HCT116 (cell line): ENCODE measurements at regions not wholly inside any gene's neighbourhood (a gene's known extent, or its start where the extent isn't known, plus 50 kb on each side); places are given as distances from the start of the nearest gene placed in this dataset.

Experiments used
- ATAC-seq: fragments of 200-7000 bp; cut with Tn5 transposase; 2 replicates; pipeline ENCODE4 v1.9.1; 2020; ENCODE audit warnings: mild to moderate bottlenecking, moderate library complexity
- BruUV-seq: library from RNA; stranded (reverse); fragments of 400-500 nt; replicated peaks from 2 replicates; lab custom pipeline; 2021; lab: Mats Ljungman, UMichigan
- CTCF ChIA-PET: fragments of 300-600 bp; sonication (Branson Sonifier 250); formaldehyde crosslinking; loops from one replicate; lab custom pipeline; 2021; ENCODE audit warnings: antibody characterized with exemption; lab: Charles Lee
- POLR2A ChIA-PET: fragments of 300-600, 350-600 bp; sonication (Branson Sonifier 250); formaldehyde crosslinking; loops from one replicate; lab custom pipeline; 2021; ENCODE audit warnings: antibody characterized with exemption; lab: Charles Lee
- RAD21 ChIA-PET, 2 experiments: fragments of 300-600 bp; sonication (Branson Sonifier 250); formaldehyde crosslinking; loops; one replicate each; lab custom pipeline; 2023; ENCODE audit warnings: low total read pairs in 2 of 2; ENCODE audit not compliant: uncharacterized antibody in 2 of 2, unreplicated experiment in 2 of 2, low non-redundant PET in 1 of 2; lab: Charles Lee
- DNase-seq: peaks from one replicate; pipeline ENCODE4 v3.0.0-alpha.2; 2010; ENCODE audit warnings: low read depth, low spot score
- H2AFZ ChIP-seq: fragments of 200-600 bp; shearing (Covaris generic), sonication (generic); 2 replicates; pipeline ENCODE4 v1.6.1; 2017; ENCODE audit warnings: low read depth, mixed run types, mixed read lengths, antibody characterized with exemption, low read length; ENCODE audit not compliant: poor library complexity, severe bottlenecking
- H3K27ac ChIP-seq: 2 replicates; pipeline ENCODE4 v1.5.1; 2012; ENCODE audit warnings: low read depth, low read length
- H3K27me3 ChIP-seq: fragments of 200-600 bp; sonication (generic); 2 replicates; pipeline ENCODE4 v1.6.1; 2016; ENCODE audit warnings: mixed run types, low read length, mixed read lengths; ENCODE audit not compliant: insufficient read depth
- H3K36me3 ChIP-seq, 2 experiments: fragments of 200-500 bp in 1 of 2; fragments of 200-600 bp in 1 of 2; sonication (Bioruptor generic) in 1 of 2; sonication (generic) in 1 of 2; 2 replicates each; pipeline versions ENCODE4 v1.5.1 to v1.6.1; 2014 to 2016; ENCODE audit warnings: low read length in 2 of 2, inconsistent platforms in 1 of 2, mixed read lengths in 1 of 2, mixed run types in 1 of 2; ENCODE audit not compliant: insufficient read depth in 2 of 2, control insufficient read depth in 1 of 2
- H3K4me1 ChIP-seq, 2 experiments: fragments of 200-600 bp in 1 of 2; sonication (generic) in 1 of 2; 2 replicates each; pipeline versions ENCODE4 v1.5.1 to v1.6.1; 2012 to 2017; ENCODE audit warnings: low read length in 2 of 2, inconsistent platforms in 1 of 2, mild to moderate bottlenecking in 1 of 2, mixed read lengths in 1 of 2, mixed run types in 1 of 2, moderate library complexity in 1 of 2; ENCODE audit not compliant: insufficient read depth in 2 of 2, control insufficient read depth in 1 of 2
- H3K4me2 ChIP-seq: fragments of 200-600 bp; sonication (generic); 2 replicates; pipeline ENCODE4 v1.6.1; 2017; ENCODE audit warnings: mixed run types, low read length, mixed read lengths
- H3K4me3 ChIP-seq, 2 experiments: fragments of 200-600 bp in 1 of 2; sonication (generic) in 1 of 2; replicated peaks in 1 of 2; 2 replicates each; pipeline ENCODE4 v1.5.1; 2011 to 2016; ENCODE audit warnings: low read length in 2 of 2, control low read depth in 1 of 2, low read depth in 1 of 2, mild to moderate bottlenecking in 1 of 2, mixed read lengths in 1 of 2, mixed run types in 1 of 2
- H3K79me2 ChIP-seq: fragments of 200-600 bp; sonication (generic); 2 replicates; pipeline ENCODE4 v1.6.1; 2017; ENCODE audit warnings: mild to moderate bottlenecking, mixed run types, low read length, moderate library complexity, mixed read lengths; ENCODE audit not compliant: insufficient read depth
- H3K9ac ChIP-seq: fragments of 200-600 bp; sonication (generic); 2 replicates; pipeline ENCODE4 v1.6.1; 2016; ENCODE audit warnings: low read length, mixed read lengths
- H3K9me2 ChIP-seq: fragments of 200-600 bp; sonication (generic), shearing (Covaris generic); 2 replicates; pipeline ENCODE4 v1.6.1; 2017; ENCODE audit warnings: mixed run types, mild to moderate bottlenecking, moderate library complexity; ENCODE audit not compliant: insufficient read depth
- H3K9me3 ChIP-seq, 2 experiments: fragments of 200-500 bp in 1 of 2; fragments of 200-600 bp in 1 of 2; sonication (Bioruptor generic) in 1 of 2; sonication (generic) in 1 of 2; 2 replicates each; pipeline ENCODE4 v1.6.1; 2014 to 2017; ENCODE audit warnings: low read length in 2 of 2, mixed read lengths in 2 of 2, inconsistent platforms in 1 of 2, low read depth in 1 of 2, mild to moderate bottlenecking in 1 of 2, mixed run types in 1 of 2, moderate library complexity in 1 of 2; ENCODE audit not compliant: control insufficient read depth in 1 of 2, insufficient read depth in 1 of 2
- H4K20me1 ChIP-seq: fragments of 200-600 bp; sonication (generic), shearing (Covaris generic); 2 replicates; pipeline ENCODE4 v1.6.1; 2017; ENCODE audit warnings: mixed run types, mild to moderate bottlenecking, moderate library complexity; ENCODE audit not compliant: insufficient read depth
- CBX3 ChIP-seq: IDR thresholded peaks from 2 replicates; pipeline ENCODE4 v1.6.1; 2012; ENCODE audit warnings: low read depth
- CEBPB ChIP-seq: IDR thresholded peaks from 2 replicates; pipeline ENCODE4 v1.6.1; 2012; ENCODE audit warnings: low read depth
- EZH2 ChIP-seq: fragments of 200-600 bp; sonication (generic); IDR thresholded peaks from 2 replicates; pipeline ENCODE4 v1.6.1; 2017; ENCODE audit warnings: antibody characterized with exemption, mixed run types
- EZH2phosphoT487 ChIP-seq: fragments of 200-600 bp; IDR thresholded peaks from 2 replicates; pipeline ENCODE4 v1.6.1; 2018; ENCODE audit warnings: antibody characterized with exemption, borderline replicate concordance
- FOSL1 ChIP-seq: IDR thresholded peaks from 2 replicates; pipeline ENCODE4 v1.6.1; 2012; ENCODE audit warnings: low read depth
- POLR2AphosphoS5 ChIP-seq: IDR thresholded peaks from 2 replicates; pipeline ENCODE4 v1.6.1; 2011; ENCODE audit warnings: mild to moderate bottlenecking, low read depth, low read length, moderate library complexity
- SIN3A ChIP-seq: IDR thresholded peaks from 2 replicates; pipeline ENCODE4 v1.6.1; 2012; ENCODE audit warnings: low read depth
- SP1 ChIP-seq: IDR thresholded peaks from 2 replicates; pipeline ENCODE4 v1.6.1; 2012; ENCODE audit warnings: low read depth
- SRF ChIP-seq: IDR thresholded peaks from 2 replicates; pipeline ENCODE4 v1.6.1; 2012; ENCODE audit warnings: low read depth
- ZFX ChIP-seq: fragments of 450-650 bp; IDR thresholded peaks from 2 replicates; pipeline ENCODE4 v1.6.1; 2017
- intact Hi-C: fragments of 100-400 bp; cut with micrococcal nuclease; formaldehyde crosslinking; loops from 2 replicates; pipeline ENCODE4 v1.10.0; 2022
- TF ChIP-seq, protein P1 (sequence below): IDR thresholded peaks from 2 replicates; pipeline ENCODE4 v1.6.1; 2011; ENCODE audit warnings: mild to moderate bottlenecking, low read length, moderate library complexity; ENCODE audit not compliant: insufficient replicate concordance; ENCODE audit errors: extremely low read depth
- TF ChIP-seq, protein P2 (sequence below): IDR thresholded peaks from 2 replicates; pipeline ENCODE4 v1.6.1; 2012
- TF ChIP-seq, protein P3 (sequence below): IDR thresholded peaks from 2 replicates; pipeline ENCODE4 v1.6.1; 2012
- TF ChIP-seq, protein P4 (sequence below): IDR thresholded peaks from 2 replicates; pipeline ENCODE4 v1.6.1; 2012; ENCODE audit warnings: low read depth

DNA sequence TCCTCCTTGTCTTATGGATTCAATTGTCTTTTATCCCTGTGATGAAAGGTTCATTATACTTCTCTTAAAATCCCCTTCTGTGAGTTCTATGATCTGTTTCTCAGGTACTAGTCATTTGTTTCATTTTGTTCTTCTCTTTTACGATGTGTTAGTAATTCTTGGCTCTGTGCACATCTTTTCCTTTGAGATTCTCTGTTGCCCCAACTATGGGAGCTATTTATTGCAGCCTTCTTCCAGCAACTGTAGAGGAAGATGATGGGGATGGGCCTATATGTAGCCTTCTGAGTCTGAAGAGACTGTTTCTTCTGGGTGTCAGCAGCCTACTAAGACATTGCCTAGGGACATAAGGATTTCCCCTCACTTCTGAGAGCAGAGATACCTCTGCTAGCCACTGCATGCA, 50.4 kb upstream of the TRERF1 start:
- no peaks in the 10 kb centered on the region for H3K9me2 ChIP-seq
- ChIA-PET RAD21 (no interaction called here), CTCF (no interaction called here), POLR2A (no interaction called here)
- H3K9ac ChIP-seq: no peak overlapping the region
- H3K27me3 ChIP-seq: no peaks in the 10 kb centered on the region
- H3K4me1 ChIP-seq: peaks cover 6 to 24% of the 10 kb centered on the region in 2 experiments; a peak in 3 of 4 replicates
- no peak overlapping the region for H2AFZ ChIP-seq
- DNase-seq (no peak), ATAC-seq (no peak)
- no TSS peak for BruUV-seq
- no peak overlapping the region for H3K4me3 ChIP-seq
- intact Hi-C loops: no loop called here
- H3K79me2 ChIP-seq: no peaks in the 10 kb centered on the region
- TF ChIP-seq SRF (no peak), EZH2phosphoT487 (no peak), CBX3 (no peak), SIN3A (no peak), POLR2AphosphoS5 (no peak), FOSL1 (no peak), ZFX (no peak), SP1 (no peak), EZH2 (no peak), CEBPB (no peak)
- TF ChIP-seq, protein P1, sequence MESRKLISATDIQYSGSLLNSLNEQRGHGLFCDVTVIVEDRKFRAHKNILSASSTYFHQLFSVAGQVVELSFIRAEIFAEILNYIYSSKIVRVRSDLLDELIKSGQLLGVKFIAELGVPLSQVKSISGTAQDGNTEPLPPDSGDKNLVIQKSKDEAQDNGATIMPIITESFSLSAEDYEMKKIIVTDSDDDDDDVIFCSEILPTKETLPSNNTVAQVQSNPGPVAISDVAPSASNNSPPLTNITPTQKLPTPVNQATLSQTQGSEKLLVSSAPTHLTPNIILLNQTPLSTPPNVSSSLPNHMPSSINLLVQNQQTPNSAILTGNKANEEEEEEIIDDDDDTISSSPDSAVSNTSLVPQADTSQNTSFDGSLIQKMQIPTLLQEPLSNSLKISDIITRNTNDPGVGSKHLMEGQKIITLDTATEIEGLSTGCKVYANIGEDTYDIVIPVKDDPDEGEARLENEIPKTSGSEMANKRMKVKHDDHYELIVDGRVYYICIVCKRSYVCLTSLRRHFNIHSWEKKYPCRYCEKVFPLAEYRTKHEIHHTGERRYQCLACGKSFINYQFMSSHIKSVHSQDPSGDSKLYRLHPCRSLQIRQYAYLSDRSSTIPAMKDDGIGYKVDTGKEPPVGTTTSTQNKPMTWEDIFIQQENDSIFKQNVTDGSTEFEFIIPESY: no peak
- TF ChIP-seq, protein P2, sequence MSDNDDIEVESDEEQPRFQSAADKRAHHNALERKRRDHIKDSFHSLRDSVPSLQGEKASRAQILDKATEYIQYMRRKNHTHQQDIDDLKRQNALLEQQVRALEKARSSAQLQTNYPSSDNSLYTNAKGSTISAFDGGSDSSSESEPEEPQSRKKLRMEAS: no peak
- TF ChIP-seq, protein P3, sequence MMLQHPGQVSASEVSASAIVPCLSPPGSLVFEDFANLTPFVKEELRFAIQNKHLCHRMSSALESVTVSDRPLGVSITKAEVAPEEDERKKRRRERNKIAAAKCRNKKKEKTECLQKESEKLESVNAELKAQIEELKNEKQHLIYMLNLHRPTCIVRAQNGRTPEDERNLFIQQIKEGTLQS: no peak
- TF ChIP-seq, protein P4, sequence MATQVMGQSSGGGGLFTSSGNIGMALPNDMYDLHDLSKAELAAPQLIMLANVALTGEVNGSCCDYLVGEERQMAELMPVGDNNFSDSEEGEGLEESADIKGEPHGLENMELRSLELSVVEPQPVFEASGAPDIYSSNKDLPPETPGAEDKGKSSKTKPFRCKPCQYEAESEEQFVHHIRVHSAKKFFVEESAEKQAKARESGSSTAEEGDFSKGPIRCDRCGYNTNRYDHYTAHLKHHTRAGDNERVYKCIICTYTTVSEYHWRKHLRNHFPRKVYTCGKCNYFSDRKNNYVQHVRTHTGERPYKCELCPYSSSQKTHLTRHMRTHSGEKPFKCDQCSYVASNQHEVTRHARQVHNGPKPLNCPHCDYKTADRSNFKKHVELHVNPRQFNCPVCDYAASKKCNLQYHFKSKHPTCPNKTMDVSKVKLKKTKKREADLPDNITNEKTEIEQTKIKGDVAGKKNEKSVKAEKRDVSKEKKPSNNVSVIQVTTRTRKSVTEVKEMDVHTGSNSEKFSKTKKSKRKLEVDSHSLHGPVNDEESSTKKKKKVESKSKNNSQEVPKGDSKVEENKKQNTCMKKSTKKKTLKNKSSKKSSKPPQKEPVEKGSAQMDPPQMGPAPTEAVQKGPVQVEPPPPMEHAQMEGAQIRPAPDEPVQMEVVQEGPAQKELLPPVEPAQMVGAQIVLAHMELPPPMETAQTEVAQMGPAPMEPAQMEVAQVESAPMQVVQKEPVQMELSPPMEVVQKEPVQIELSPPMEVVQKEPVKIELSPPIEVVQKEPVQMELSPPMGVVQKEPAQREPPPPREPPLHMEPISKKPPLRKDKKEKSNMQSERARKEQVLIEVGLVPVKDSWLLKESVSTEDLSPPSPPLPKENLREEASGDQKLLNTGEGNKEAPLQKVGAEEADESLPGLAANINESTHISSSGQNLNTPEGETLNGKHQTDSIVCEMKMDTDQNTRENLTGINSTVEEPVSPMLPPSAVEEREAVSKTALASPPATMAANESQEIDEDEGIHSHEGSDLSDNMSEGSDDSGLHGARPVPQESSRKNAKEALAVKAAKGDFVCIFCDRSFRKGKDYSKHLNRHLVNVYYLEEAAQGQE: no peak
- H3K27ac ChIP-seq: no peak overlapping the region
- H3K36me3 ChIP-seq: no peaks in the 10 kb centered on the region
- H3K4me2 ChIP-seq: no peak overlapping the region
- H4K20me1 ChIP-seq: no peaks in the 10 kb centered on the region
- no peaks in the 10 kb centered on the region for H3K9me3 ChIP-seq
